ENCODE measurements at regions not wholly inside any gene's neighbourhood (a gene's known extent, or its start where the extent isn't known, plus 50 kb on each side); places are given as distances from the start of the nearest gene placed in this dataset.
A peak's percentile ranks its signal among the peaks of the same experiment; 100 is the strongest.

DNA sequence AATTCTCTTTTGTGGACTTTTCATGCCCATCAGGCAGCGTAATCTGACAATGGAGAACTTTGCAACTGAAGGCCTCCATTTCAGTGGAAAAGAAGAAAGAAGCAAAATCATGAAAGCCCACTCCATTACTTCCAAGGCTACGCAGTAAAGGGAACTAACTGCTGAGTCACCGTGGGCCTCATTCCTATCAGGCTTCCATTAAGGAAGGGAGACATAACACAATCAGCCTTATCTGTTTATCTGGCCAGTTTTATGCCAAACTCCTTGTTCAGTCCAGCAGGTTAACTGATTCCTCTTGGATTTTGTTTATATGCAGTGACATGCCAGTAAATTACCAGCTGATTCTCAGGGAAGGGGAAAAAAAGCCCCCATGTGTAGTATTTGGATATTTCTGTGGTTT, 56.8 kb upstream of the KATNAL1 start:
- Histone ChIP-seq H3K4me3 (ENCODE audit: low read depth, low read length) (no peak overlapping the region), H3K4me2 (ENCODE audit: low read length) (no peak overlapping the region), H3K9ac (no peak overlapping the region), H3K4me1 (no peaks in the 10 kb centered on the region), H2AFZ (peak overlapping the region; percentile 66), H3K27me3 (ENCODE audit: control insufficient read depth, insufficient read depth, low read length) (no peaks in the 10 kb centered on the region), H3K79me2 (no peaks in the 10 kb centered on the region), H3K36me3 (ENCODE audit: control insufficient read depth, insufficient read depth, low read length) (no peaks in the 10 kb centered on the region), H3K9me3 (ENCODE audit: control insufficient read depth, low read length) (no peaks in the 10 kb centered on the region), H3K27ac (peak overlapping the region; percentile 29)
- TF ChIP-seq, protein P1, sequence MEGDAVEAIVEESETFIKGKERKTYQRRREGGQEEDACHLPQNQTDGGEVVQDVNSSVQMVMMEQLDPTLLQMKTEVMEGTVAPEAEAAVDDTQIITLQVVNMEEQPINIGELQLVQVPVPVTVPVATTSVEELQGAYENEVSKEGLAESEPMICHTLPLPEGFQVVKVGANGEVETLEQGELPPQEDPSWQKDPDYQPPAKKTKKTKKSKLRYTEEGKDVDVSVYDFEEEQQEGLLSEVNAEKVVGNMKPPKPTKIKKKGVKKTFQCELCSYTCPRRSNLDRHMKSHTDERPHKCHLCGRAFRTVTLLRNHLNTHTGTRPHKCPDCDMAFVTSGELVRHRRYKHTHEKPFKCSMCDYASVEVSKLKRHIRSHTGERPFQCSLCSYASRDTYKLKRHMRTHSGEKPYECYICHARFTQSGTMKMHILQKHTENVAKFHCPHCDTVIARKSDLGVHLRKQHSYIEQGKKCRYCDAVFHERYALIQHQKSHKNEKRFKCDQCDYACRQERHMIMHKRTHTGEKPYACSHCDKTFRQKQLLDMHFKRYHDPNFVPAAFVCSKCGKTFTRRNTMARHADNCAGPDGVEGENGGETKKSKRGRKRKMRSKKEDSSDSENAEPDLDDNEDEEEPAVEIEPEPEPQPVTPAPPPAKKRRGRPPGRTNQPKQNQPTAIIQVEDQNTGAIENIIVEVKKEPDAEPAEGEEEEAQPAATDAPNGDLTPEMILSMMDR (IDR thresholded peaks at IDR 0.05): no peak

DNA sequence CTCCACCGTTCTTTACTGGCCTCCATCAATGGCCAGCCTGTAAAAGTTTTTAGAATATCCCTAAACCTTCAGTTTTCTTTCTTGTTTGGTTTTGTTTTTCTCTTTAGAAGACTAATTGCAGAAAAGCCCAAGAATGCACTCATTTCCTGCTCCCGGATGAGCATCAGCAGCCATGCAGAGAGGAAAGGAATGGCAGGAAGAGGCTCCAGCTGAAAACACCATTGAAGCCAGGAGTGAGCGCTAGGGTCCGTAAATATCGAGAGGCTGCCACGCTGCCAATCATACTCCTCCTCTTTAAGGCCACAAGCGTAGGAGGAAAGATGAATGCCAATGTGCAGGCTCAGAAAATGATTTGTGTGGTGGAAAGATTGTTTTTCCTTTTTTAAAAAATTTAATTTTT, 57.4 kb upstream of the UBE2L5 start:
- H3K79me2 ChIP-seq: no peaks in the 10 kb centered on the region
- no peak overlapping the region for H3K9ac ChIP-seq
- H3K4me2 ChIP-seq (ENCODE audit: low read length): peak overlapping the region; percentile 20
- H3K4me1 ChIP-seq: no peaks in the 10 kb centered on the region
- no peaks in the 10 kb centered on the region for H3K9me3 ChIP-seq (ENCODE audit: control insufficient read depth, low read length)
- no peak overlapping the region for H3K4me3 ChIP-seq (ENCODE audit: low read depth, low read length)
- H2AFZ ChIP-seq: no peak overlapping the region
- TF ChIP-seq, protein P1 (IDR thresholded peaks at IDR 0.05): no peak
- H3K27me3 ChIP-seq (ENCODE audit: control insufficient read depth, insufficient read depth, low read length): no peaks in the 10 kb centered on the region
- no peaks in the 10 kb centered on the region for H3K36me3 ChIP-seq (ENCODE audit: control insufficient read depth, insufficient read depth, low read length)
- H3K27ac ChIP-seq: no peak overlapping the region

DNA sequence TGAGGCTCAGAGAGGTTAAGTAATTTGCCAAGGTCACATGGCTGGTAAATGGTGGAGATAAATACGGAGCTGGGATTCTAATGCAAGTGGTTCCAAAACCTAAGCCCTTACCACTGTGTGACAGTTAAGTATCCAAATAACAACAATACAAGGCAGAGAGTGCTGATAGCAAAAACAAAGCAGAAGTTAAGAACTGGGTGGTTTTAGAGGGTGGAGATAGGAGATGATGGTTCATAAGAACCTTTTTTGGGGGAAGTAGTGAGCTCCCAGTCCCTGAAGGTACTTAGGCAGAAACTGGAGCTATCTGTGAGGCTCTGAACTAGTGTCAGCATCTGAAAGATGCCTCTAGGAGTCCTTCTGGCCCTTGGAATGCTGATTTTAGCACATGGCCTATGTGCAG, 56.2 kb upstream of the UBE2L5 start:
- no peak overlapping the region for H2AFZ ChIP-seq
- no peak overlapping the region for H3K9ac ChIP-seq
- H3K4me2 ChIP-seq (ENCODE audit: low read length): no peak overlapping the region
- no peaks in the 10 kb centered on the region for H3K79me2 ChIP-seq
- no peaks in the 10 kb centered on the region for H3K4me1 ChIP-seq
- TF ChIP-seq, protein P1 (IDR thresholded peaks at IDR 0.05): no peak
- no peaks in the 10 kb centered on the region for H3K36me3 ChIP-seq (ENCODE audit: control insufficient read depth, insufficient read depth, low read length)
- no peaks in the 10 kb centered on the region for H3K9me3 ChIP-seq (ENCODE audit: control insufficient read depth, low read length)
- H3K27ac ChIP-seq: no peak overlapping the region
- H3K27me3 ChIP-seq (ENCODE audit: control insufficient read depth, insufficient read depth, low read length): no peaks in the 10 kb centered on the region
- no peak overlapping the region for H3K4me3 ChIP-seq (ENCODE audit: low read depth, low read length)

DNA sequence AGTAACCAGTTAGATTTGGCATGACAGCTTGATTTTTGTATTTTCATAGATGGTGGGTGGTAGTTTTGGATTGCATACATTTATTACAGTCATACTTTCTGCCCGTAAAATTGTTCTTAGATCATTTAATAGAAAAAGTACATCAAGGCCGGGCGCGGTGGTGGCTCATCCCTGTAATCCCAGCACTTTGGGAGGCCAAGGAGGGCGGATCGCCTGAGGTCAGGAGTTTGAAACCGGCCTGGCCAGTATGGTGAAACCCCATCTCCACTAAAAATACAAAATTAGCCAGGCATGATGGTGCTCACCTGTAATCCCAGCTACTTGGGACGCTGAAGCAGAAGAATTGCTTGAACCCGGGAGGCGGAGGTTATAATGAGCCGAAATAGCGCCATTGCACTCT, 55.0 kb upstream of the UBE2L5 start:
- Histone ChIP-seq H3K9me3 (ENCODE audit: control insufficient read depth, low read length) (no peaks in the 10 kb centered on the region), H3K9ac (no peak overlapping the region), H3K4me1 (no peaks in the 10 kb centered on the region), H3K79me2 (no peaks in the 10 kb centered on the region), H3K4me2 (ENCODE audit: low read length) (no peak overlapping the region), H3K36me3 (ENCODE audit: control insufficient read depth, insufficient read depth, low read length) (no peaks in the 10 kb centered on the region), H3K4me3 (ENCODE audit: low read depth, low read length) (no peak overlapping the region), H3K27me3 (ENCODE audit: control insufficient read depth, insufficient read depth, low read length) (no peaks in the 10 kb centered on the region), H3K27ac (no peak overlapping the region), H2AFZ (no peak overlapping the region)
- TF ChIP-seq, protein P1 (IDR thresholded peaks at IDR 0.05): no peak

DNA sequence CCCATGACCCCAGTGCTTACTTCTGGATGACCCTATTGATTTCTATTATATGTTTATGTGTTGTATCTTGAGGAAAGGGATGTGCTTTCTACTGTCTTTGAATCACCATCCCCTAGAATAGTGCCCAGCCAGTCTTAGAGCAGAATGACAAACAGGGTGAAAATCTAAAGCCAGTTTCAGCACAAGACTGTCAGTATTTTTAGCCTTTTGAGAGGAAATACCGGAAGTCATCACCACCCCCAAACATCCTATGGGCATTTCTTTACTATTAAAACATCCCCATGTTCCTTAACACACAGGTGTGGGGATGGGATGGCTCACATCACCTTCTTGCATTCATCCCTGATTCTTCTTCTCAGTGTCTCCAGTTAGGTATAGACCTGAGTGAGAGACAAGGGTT, 52.1 kb upstream of the UBE2L5 start:
- H3K9me3 ChIP-seq (ENCODE audit: control insufficient read depth, low read length): no peaks in the 10 kb centered on the region
- H3K79me2 ChIP-seq: no peaks in the 10 kb centered on the region
- H3K4me1 ChIP-seq: no peaks in the 10 kb centered on the region
- no peaks in the 10 kb centered on the region for H3K27me3 ChIP-seq (ENCODE audit: control insufficient read depth, insufficient read depth, low read length)
- no peak overlapping the region for H3K27ac ChIP-seq
- H3K4me2 ChIP-seq (ENCODE audit: low read length): no peak overlapping the region
- TF ChIP-seq, protein P1 (IDR thresholded peaks at IDR 0.05): no peak
- no peaks in the 10 kb centered on the region for H3K36me3 ChIP-seq (ENCODE audit: control insufficient read depth, insufficient read depth, low read length)
- no peak overlapping the region for H2AFZ ChIP-seq
- H3K4me3 ChIP-seq (ENCODE audit: low read depth, low read length): no peak overlapping the region
- no peak overlapping the region for H3K9ac ChIP-seq

Data from parathyroid adenoma (tissue), 2 donors.